ENCODE measurements at regions not wholly inside any gene's neighbourhood (a gene's known extent, or its start where the extent isn't known, plus 50 kb on each side); places are given as distances from the start of the nearest gene placed in this dataset.
"Not testable (repeated sequence)": the region's sequence is repeated elsewhere in the genome, so short reads cannot be mapped to it uniquely, and the experiment has no call there.

GRCh38 chr10:62958980-62959379, 142.8 kb upstream of the EGR2 start:
- in situ Hi-C loops (cut with MboI; ENCODE audit: low sequenced_read_pairs, unreplicated experiment) = no loop called here
- no peak for TF ChIP-seq CTCF (IDR thresholded peaks at IDR 0.05; ENCODE audit: borderline replicate concordance, control extremely low read depth, extremely low read depth, insufficient read depth, missing control alignments)
- no peak for DNase-seq (ENCODE audit: low spot score)

- no peak for DNase-seq (ENCODE audit: low spot score)
- in situ Hi-C loops (cut with MboI; ENCODE audit: low sequenced_read_pairs, unreplicated experiment) = no loop called here
Measured at GRCh38 chr10:62946278-62946677, 130.1 kb upstream of the EGR2 start.

GRCh38 chr10:62939698-62940097, 123.5 kb upstream of the EGR2 start:
- no peak for DNase-seq (ENCODE audit: low spot score)
- TF ChIP-seq CTCF (IDR thresholded peaks at IDR 0.05; ENCODE audit: borderline replicate concordance, control extremely low read depth, extremely low read depth, insufficient read depth, missing control alignments) = no peak
- in situ Hi-C loops (cut with MboI; ENCODE audit: low sequenced_read_pairs, unreplicated experiment) = no loop called here

More at GRCh38 chr10:62946278-62946677, 130.1 kb upstream of the EGR2 start:
- no peak for TF ChIP-seq CTCF (IDR thresholded peaks at IDR 0.05; ENCODE audit: borderline replicate concordance, control extremely low read depth, extremely low read depth, insufficient read depth, missing control alignments)

GRCh38 chr10:62938672-62939071, 122.5 kb upstream of the EGR2 start:
- no peak for TF ChIP-seq CTCF (IDR thresholded peaks at IDR 0.05; ENCODE audit: borderline replicate concordance, control extremely low read depth, extremely low read depth, insufficient read depth, missing control alignments)
- in situ Hi-C loops (cut with MboI; ENCODE audit: low sequenced_read_pairs, unreplicated experiment) = no loop called here
- no peak for DNase-seq (ENCODE audit: low spot score)

GRCh38 chr10:62937674-62938073, 121.5 kb upstream of the EGR2 start:
- no peak for TF ChIP-seq CTCF (IDR thresholded peaks at IDR 0.05; ENCODE audit: borderline replicate concordance, control extremely low read depth, extremely low read depth, insufficient read depth, missing control alignments)
- in situ Hi-C loops (cut with MboI; ENCODE audit: low sequenced_read_pairs, unreplicated experiment) = no loop called here
- DNase-seq (ENCODE audit: low spot score) = no peak

- no peak for DNase-seq (ENCODE audit: low spot score)
- in situ Hi-C loops (cut with MboI; ENCODE audit: low sequenced_read_pairs, unreplicated experiment) = no loop called here
- no peak for TF ChIP-seq CTCF (IDR thresholded peaks at IDR 0.05; ENCODE audit: borderline replicate concordance, control extremely low read depth, extremely low read depth, insufficient read depth, missing control alignments)
Measured at GRCh38 chr10:62935022-62935421, 118.9 kb upstream of the EGR2 start.

- TF ChIP-seq CTCF (IDR thresholded peaks at IDR 0.05; ENCODE audit: borderline replicate concordance, control extremely low read depth, extremely low read depth, insufficient read depth, missing control alignments) = no peak
- no peak for DNase-seq (ENCODE audit: low spot score)
- in situ Hi-C loops (cut with MboI; ENCODE audit: low sequenced_read_pairs, unreplicated experiment) = no loop called here
Measured at GRCh38 chr10:62934258-62934657, 118.1 kb upstream of the EGR2 start.

GRCh38 chr10:62928763-62929162, 112.6 kb upstream of the EGR2 start:
- DNase-seq (ENCODE audit: low spot score); in situ Hi-C loops (cut with MboI; ENCODE audit: low sequenced_read_pairs, unreplicated experiment): not testable (repeated sequence)

All from GM13976 (cell line).